H1 (cell line): ENCODE measurements at regions not wholly inside any gene's neighbourhood (a gene's known extent, or its start where the extent isn't known, plus 50 kb on each side); places are given as distances from the start of the nearest gene placed in this dataset.

Experiments
- CTCF ChIA-PET: fragments of 300-600 bp; sonication (Branson Sonifier 250); formaldehyde crosslinking; loops from one replicate; lab custom pipeline; 2021; ENCODE audit not compliant: partially characterized antibody; lab: Charles Lee
- POLR2A ChIA-PET: fragments of 300-600 bp; sonication (Branson Sonifier 250); formaldehyde crosslinking; loops from one replicate; lab custom pipeline; 2021; ENCODE audit warnings: inconsistent platforms; ENCODE audit not compliant: partially characterized antibody; lab: Charles Lee
- DNase-seq, 2 experiments: peaks; one replicate each; pipeline versions ENCODE4 v3.0.0 to v3.0.0-alpha.2; 2010 to 2022; ENCODE audit warnings: low spot score in 2 of 2, low read depth in 1 of 2, mixed read lengths in 1 of 2
- FAIRE-seq: peaks from 2 replicates; lab custom pipeline; 2011; peaks lifted over from hg19 to GRCh38; lab: Jason Lieb, UNC
- H2AFZ ChIP-seq: 2 replicates; pipeline ENCODE4 v1.8.1; 2012; ENCODE audit warnings: low read length, inconsistent platforms
- H2AK5ac ChIP-seq: 2 replicates; pipeline ENCODE4 v1.6.1; 2013; ENCODE audit warnings: low read depth, low read length
- H2BK120ac ChIP-seq: replicated peaks from 2 replicates; pipeline ENCODE3; 2013; ENCODE audit warnings: low read depth, low read length, inconsistent platforms
- H2BK12ac ChIP-seq: 2 replicates; pipeline ENCODE4 v1.6.1; 2013; ENCODE audit warnings: low read depth, low read length
- H2BK15ac ChIP-seq: 2 replicates; pipeline ENCODE4 v1.6.1; 2013; ENCODE audit warnings: low read length
- H2BK20ac ChIP-seq: 2 replicates; pipeline ENCODE4 v1.6.1; 2013; ENCODE audit warnings: low read length
- H2BK5ac ChIP-seq: 2 replicates; pipeline ENCODE4 v1.6.1; 2013; ENCODE audit warnings: low read depth, low read length
- H3K14ac ChIP-seq: 2 replicates; pipeline ENCODE4 v1.6.1; 2013; ENCODE audit warnings: inconsistent platforms; ENCODE audit not compliant: insufficient read length
- H3K18ac ChIP-seq: 2 replicates; pipeline ENCODE4 v1.6.1; 2013; ENCODE audit warnings: low read length; ENCODE audit errors: extremely low read depth
- H3K23ac ChIP-seq: 2 replicates; pipeline ENCODE4 v1.6.1; 2013; ENCODE audit warnings: inconsistent platforms; ENCODE audit not compliant: insufficient read length
- H3K23me2 ChIP-seq: 2 replicates; pipeline ENCODE4 v1.6.1; 2013; ENCODE audit warnings: low read depth, low read length
- H3K27ac ChIP-seq: 2 replicates; pipeline ENCODE4 v1.6.1; 2011; ENCODE audit warnings: low read depth, low read length, inconsistent platforms
- H3K27me3 ChIP-seq, 4 experiments: replicated peaks in 1 of 4; 1 replicate in 1 of 4; 2 replicates in 3 of 4; pipeline versions ENCODE4 v1.6.1 to v1.8.1; 2011 to 2013; ENCODE audit warnings: low read length in 3 of 4, mild to moderate bottlenecking in 3 of 4, inconsistent platforms in 2 of 4, mixed read lengths in 2 of 4, moderate library complexity in 1 of 4; ENCODE audit not compliant: control insufficient read depth in 3 of 4, insufficient read depth in 3 of 4; ENCODE audit errors: extremely low read depth in 1 of 4
- H3K36me3 ChIP-seq, 4 experiments: 2 replicates each; pipeline versions ENCODE4 v1.6.1 to v1.8.1; 2011 to 2013; ENCODE audit warnings: mild to moderate bottlenecking in 4 of 4, low read length in 3 of 4, moderate library complexity in 2 of 4, control low read depth in 1 of 4, inconsistent platforms in 1 of 4; ENCODE audit not compliant: insufficient read depth in 4 of 4, control insufficient read depth in 2 of 4
- H3K4ac ChIP-seq: replicated peaks from 2 replicates; pipeline ENCODE3; 2013; ENCODE audit warnings: low read length, low read depth, mixed read lengths, inconsistent platforms; ENCODE audit not compliant: insufficient read length
- H3K4me1 ChIP-seq, 4 experiments: replicated peaks in 1 of 4; 1 replicate in 1 of 4; 2 replicates in 3 of 4; pipeline versions ENCODE4 v1.6.1 to v1.8.1; 2011 to 2013; ENCODE audit warnings: low read length in 3 of 4, inconsistent platforms in 2 of 4, mixed read lengths in 1 of 4; ENCODE audit not compliant: insufficient read depth in 4 of 4, control insufficient read depth in 3 of 4
- H3K4me2 ChIP-seq, 2 experiments: 2 replicates each; pipeline versions ENCODE4 v1.6.1 to v1.8.1; 2011 to 2013; ENCODE audit warnings: low read depth in 2 of 2, low read length in 2 of 2, control low read depth in 1 of 2, inconsistent platforms in 1 of 2, mild to moderate bottlenecking in 1 of 2; ENCODE audit not compliant: insufficient read depth in 1 of 2
- H3K4me3 ChIP-seq, 4 experiments: fragments of 200-600, 300-600 bp in 1 of 4; sonication (generic), shearing (Covaris generic), sonication (Bioruptor Twin) in 1 of 4; 2 replicates each; pipeline versions ENCODE4 v1.5.1 to v1.8.1; 2011 to 2016; ENCODE audit warnings: low read length in 4 of 4, low read depth in 3 of 4, control low read depth in 2 of 4, inconsistent platforms in 2 of 4, mild to moderate bottlenecking in 2 of 4, mixed read lengths in 1 of 4, moderate library complexity in 1 of 4; ENCODE audit not compliant: insufficient read depth in 2 of 4; ENCODE audit errors: extremely low read depth in 1 of 4
- H3K56ac ChIP-seq: replicated peaks from 2 replicates; pipeline ENCODE3; 2013; ENCODE audit warnings: low read depth, mild to moderate bottlenecking, mixed read lengths, low read length, inconsistent platforms; ENCODE audit not compliant: insufficient read length
- H3K79me1 ChIP-seq: 2 replicates; pipeline ENCODE4 v1.6.1; 2013; ENCODE audit warnings: low read depth, low read length, control low read depth
- H3K79me2 ChIP-seq, 2 experiments: 2 replicates each; pipeline versions ENCODE4 v1.6.1 to v1.8.1; 2012 to 2013; ENCODE audit warnings: low read length in 2 of 2, mild to moderate bottlenecking in 2 of 2, inconsistent platforms in 1 of 2; ENCODE audit not compliant: insufficient read depth in 2 of 2, control insufficient read depth in 1 of 2
- H3K9ac ChIP-seq, 4 experiments: replicated peaks in 1 of 4; 1 replicate in 1 of 4; 2 replicates in 3 of 4; pipeline versions ENCODE4 v1.6.1 to v1.8.1; 2011 to 2013; ENCODE audit warnings: low read depth in 3 of 4, low read length in 3 of 4, control low read depth in 2 of 4, mild to moderate bottlenecking in 2 of 4, moderate library complexity in 2 of 4, inconsistent platforms in 1 of 4; ENCODE audit errors: extremely low read depth in 1 of 4
- H3K9me3 ChIP-seq, 2 experiments: 2 replicates each; pipeline versions ENCODE4 v1.6.1 to v1.8.1; 2012 to 2013; ENCODE audit warnings: mild to moderate bottlenecking in 2 of 2, moderate library complexity in 2 of 2, control low read depth in 1 of 2, inconsistent platforms in 1 of 2, low read depth in 1 of 2, low read length in 1 of 2, mixed read lengths in 1 of 2; ENCODE audit not compliant: insufficient read depth in 2 of 2
- H4K20me1 ChIP-seq, 2 experiments: replicated peaks in 1 of 2; 2 replicates each; pipeline versions ENCODE3 to v1.8.1; 2011 to 2013; ENCODE audit warnings: inconsistent platforms in 2 of 2, low read length in 2 of 2, mild to moderate bottlenecking in 1 of 2; ENCODE audit not compliant: insufficient read depth in 2 of 2, control insufficient read depth in 1 of 2
- H4K5ac ChIP-seq: 2 replicates; pipeline ENCODE4 v1.6.1; 2013; ENCODE audit warnings: low read length, low read depth, mixed read lengths, inconsistent platforms; ENCODE audit not compliant: insufficient read length
- H4K8ac ChIP-seq: 2 replicates; pipeline ENCODE4 v1.8.0; 2013; ENCODE audit warnings: mild to moderate bottlenecking, moderate library complexity, low read length, inconsistent platforms; ENCODE audit not compliant: insufficient read depth; ENCODE audit errors: extremely low read depth
- H4K91ac ChIP-seq: replicated peaks from 2 replicates; pipeline ENCODE3; 2013; ENCODE audit warnings: low read length, mixed read lengths, inconsistent platforms; ENCODE audit not compliant: insufficient read length
- CTBP2 ChIP-seq: IDR thresholded peaks from 2 replicates; pipeline ENCODE4 v1.7.0; 2011; ENCODE audit warnings: borderline replicate concordance, mild to moderate bottlenecking, moderate library complexity, mixed read lengths, low read length; ENCODE audit not compliant: insufficient read depth, insufficient read length
- CTCF ChIP-seq, 3 experiments: IDR thresholded peaks; 1 replicate in 2 of 3; 2 replicates in 1 of 3; pipeline versions ENCODE4 v1.5.1 to v1.6.1; 2011; ENCODE audit warnings: low read length in 3 of 3, mild to moderate bottlenecking in 3 of 3, inconsistent platforms in 2 of 3, low read depth in 1 of 3, moderate library complexity in 1 of 3; ENCODE audit not compliant: insufficient read depth in 1 of 3; ENCODE audit errors: control extremely low read depth in 1 of 3
- JUND ChIP-seq: IDR thresholded peaks from 2 replicates; pipeline ENCODE4 v1.6.1; 2011; ENCODE audit warnings: mild to moderate bottlenecking, improper control_type of control experiment, low read length
- MAFK ChIP-seq: IDR thresholded peaks from 2 replicates; pipeline ENCODE4 v1.6.1; 2012; ENCODE audit warnings: low read depth, mild to moderate bottlenecking, improper control_type of control experiment, low read length
- RNF2 ChIP-seq: fragments of 200-900, 300-1000 bp; sonication (generic); IDR thresholded peaks from 2 replicates; pipeline ENCODE4 v1.7.1; 2016; ENCODE audit warnings: borderline replicate concordance, low read depth, mild to moderate bottlenecking, antibody characterized with exemption, low read length; ENCODE audit not compliant: poor library complexity, severe bottlenecking; ENCODE audit errors: missing control alignments
- SIRT6 ChIP-seq: IDR thresholded peaks from one replicate; pipeline ENCODE4 v1.7.1; 2012; ENCODE audit warnings: low read length, inconsistent platforms
- SIX5 ChIP-seq: IDR thresholded peaks from 2 replicates; pipeline ENCODE4 v1.6.1; 2011; ENCODE audit warnings: mild to moderate bottlenecking, low read depth, low read length
- TAF7 ChIP-seq: optimal IDR thresholded peaks from 2 replicates; pipeline ENCODE3; 2011; ENCODE audit warnings: low read depth, mild to moderate bottlenecking, inconsistent platforms, low read length, moderate library complexity, borderline replicate concordance

GRCh38 chr7:49322476-49322875, 398.1 kb downstream of the CDC14C start:
- no peak overlapping the region for H3K23ac ChIP-seq
- no peak overlapping the region for H3K9ac ChIP-seq
- H4K20me1 ChIP-seq: no peaks in the 10 kb centered on the region
- H2BK20ac ChIP-seq: no peak overlapping the region
- no peaks in the 10 kb centered on the region for H3K36me3 ChIP-seq
- no peak overlapping the region for H3K56ac ChIP-seq
- H2AFZ ChIP-seq: no peak overlapping the region
- no peaks in the 10 kb centered on the region for H3K79me2 ChIP-seq
- H3K14ac ChIP-seq: no peak overlapping the region
- H3K79me1 ChIP-seq: no peaks in the 10 kb centered on the region
- no peaks in the 10 kb centered on the region for H3K9me3 ChIP-seq
- no peaks in the 10 kb centered on the region for H3K27me3 ChIP-seq
- H2BK15ac ChIP-seq: no peak overlapping the region
- no peak for FAIRE-seq
- H3K4me2 ChIP-seq: no peak overlapping the region
- no peak overlapping the region for H3K4me3 ChIP-seq
- H3K4ac ChIP-seq: no peak overlapping the region
- H2BK120ac ChIP-seq: no peak overlapping the region
- H3K27ac ChIP-seq: no peak overlapping the region
- CTCF ChIA-PET: no interaction called here
- no peak for TF ChIP-seq CTCF (IDR thresholded peaks at IDR 0.05; ENCODE audit: control extremely low read depth in 1 of 3, insufficient read depth in 1 of 3, low read depth in 1 of 3, low read length in 3 of 3)
- TF ChIP-seq MAFK: no peak
- TF ChIP-seq JUND: no peak
- no peak for TF ChIP-seq CTBP2
- TF ChIP-seq SIRT6: no peak
- TF ChIP-seq TAF7: no peak
- TF ChIP-seq RNF2: no peak
- TF ChIP-seq SIX5: no peak
- no peak overlapping the region for H4K5ac ChIP-seq
- H2AK5ac ChIP-seq: no peak overlapping the region
- no peak for DNase-seq
- no peak overlapping the region for H4K91ac ChIP-seq
- POLR2A ChIA-PET: no interaction called here
- no peak overlapping the region for H3K18ac ChIP-seq
- no peak overlapping the region for H2BK12ac ChIP-seq
- no peaks in the 10 kb centered on the region for H3K4me1 ChIP-seq
- H2BK5ac ChIP-seq: no peak overlapping the region
- H3K23me2 ChIP-seq: no peaks in the 10 kb centered on the region
- H4K8ac ChIP-seq: no peak overlapping the region
